NCI-H82 treated with DMSO at 0.1 percent for 48 hours (cell line): ENCODE measurements at regions not wholly inside any gene's neighbourhood (a gene's known extent, or its start where the extent isn't known, plus 50 kb on each side); places are given as distances from the start of the nearest gene placed in this dataset.

Experiments used
- DNase-seq: peaks from one replicate; lab custom pipeline; 2025; ENCODE audit not compliant: unreplicated experiment; lab: John Stamatoyannopoulos, UW

DNA sequence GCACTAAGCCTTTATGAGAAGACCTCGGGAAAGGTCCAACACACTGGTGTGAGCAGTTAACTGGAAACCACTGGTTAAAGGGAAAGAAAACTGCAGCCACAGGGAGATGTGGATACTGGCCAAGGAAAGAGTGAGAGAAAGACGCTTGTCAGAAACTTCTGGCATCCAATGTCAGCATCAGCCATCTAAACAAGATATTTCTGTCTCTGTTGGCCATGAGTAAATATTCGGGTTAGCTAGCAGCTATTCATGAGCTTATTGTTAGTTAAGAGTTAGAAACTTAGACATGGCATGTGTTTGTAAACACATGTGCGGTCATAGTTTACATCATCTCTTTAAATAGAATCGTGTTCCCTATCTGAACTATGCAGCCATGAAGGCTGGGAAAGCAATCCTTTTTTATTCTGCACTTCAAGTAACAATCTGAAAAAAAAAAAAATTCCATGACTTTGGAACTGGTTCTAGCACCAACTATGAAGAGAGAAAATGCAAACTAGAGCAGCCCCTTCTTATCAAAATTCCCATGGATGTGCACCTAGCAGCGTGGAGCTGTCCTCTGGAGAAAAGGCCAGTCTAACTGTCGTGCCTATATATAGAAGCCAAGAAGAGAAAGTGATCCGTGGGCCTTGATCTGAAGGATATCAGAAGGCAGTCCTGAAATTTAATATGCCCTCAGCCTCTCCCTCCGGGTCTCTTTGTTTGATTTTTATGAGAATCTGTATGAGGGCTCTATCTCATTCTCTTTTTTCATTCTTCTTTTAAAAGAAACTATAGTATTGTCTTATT is 84.0 kb upstream of the RFX8 start:
- DNase-seq, result no peak

DNA sequence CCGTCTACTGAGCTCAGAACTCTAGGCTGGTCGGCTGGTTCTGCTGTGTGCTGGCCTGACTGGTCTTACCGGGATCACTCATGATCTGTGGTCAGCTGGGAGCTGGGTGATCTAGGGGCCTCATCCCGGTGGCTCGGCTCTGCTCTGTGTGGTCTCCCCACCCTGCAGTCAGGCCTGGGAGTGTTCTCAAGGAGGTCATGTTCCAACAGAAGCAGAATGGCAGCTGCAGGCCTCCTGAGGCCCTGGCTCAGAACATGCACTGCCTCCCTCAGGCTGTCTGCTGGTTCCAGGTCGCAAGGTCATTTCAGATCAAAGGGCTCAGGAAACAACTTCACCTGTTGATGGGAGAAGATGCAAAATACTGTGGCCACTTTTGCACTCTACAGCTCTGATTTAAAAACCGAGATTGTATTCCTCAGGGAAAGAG is 81.1 kb upstream of the RFX8 start:
- no peak for DNase-seq

DNA sequence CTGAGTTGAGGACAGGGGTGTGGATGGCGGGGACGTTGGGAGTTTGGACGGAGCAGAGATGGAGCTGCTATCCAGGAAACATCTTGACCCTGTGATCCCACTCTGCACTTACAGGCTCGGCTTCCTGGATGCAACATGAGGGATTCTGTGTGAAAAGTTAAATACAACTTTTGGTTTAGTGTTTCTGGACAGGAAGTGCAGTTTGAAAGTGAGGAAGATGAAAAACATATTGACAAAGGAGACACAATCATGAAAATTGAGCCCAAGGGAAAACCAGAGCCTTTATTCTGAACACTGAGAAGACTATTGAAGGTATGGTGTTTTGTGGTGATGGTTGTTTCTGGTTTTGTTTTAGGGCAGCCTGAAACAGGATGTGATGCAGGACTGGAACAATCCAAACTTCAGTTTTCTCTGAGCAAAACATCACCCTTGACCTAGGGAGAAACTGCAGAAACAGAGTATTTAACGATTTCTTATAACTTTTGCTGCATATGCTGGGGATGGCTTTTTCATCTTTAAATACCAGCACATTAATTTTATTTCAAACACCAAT is 76.5 kb upstream of the RFX8 start:
- no peak for DNase-seq

DNA sequence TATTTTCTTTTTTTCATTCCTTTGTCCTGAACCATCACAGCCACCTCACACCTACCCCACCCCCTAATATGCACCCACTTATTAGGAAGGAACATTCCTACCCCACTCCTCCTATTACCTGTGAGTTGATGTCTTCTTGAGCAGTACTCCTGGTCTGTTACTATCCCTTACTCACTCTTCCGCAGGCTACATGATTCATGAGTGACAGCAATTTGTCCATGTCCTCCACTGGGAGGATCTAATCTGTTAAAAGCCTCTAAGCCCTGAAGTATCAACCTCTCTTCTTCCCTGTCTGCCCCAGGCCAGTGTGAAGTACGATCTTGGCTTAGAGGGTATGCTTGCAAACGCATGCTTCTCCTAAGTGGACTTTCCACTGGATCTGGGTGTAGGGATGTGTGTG is 75.6 kb upstream of the RFX8 start:
- DNase-seq, result no peak

DNA sequence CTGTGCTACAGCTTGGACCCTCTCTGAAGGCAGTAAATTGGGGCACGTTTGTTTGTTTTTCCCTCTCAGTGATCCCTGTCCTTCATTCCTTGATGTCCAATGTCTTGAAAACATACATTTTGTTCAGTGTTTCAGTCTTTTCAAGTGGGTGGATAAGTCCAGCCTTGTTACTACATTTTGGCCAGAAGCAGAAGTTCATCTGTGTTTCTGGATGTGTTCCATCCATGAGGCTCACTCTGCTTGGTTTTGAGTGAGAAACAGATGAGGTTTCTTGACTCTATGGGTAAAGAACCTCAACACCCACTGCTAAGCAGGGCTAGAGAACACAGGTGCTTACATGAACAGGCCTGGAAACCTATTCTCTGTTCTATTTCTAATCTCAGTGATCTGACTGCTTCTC is 74.5 kb upstream of the RFX8 start:
- DNase-seq, result no peak

DNA sequence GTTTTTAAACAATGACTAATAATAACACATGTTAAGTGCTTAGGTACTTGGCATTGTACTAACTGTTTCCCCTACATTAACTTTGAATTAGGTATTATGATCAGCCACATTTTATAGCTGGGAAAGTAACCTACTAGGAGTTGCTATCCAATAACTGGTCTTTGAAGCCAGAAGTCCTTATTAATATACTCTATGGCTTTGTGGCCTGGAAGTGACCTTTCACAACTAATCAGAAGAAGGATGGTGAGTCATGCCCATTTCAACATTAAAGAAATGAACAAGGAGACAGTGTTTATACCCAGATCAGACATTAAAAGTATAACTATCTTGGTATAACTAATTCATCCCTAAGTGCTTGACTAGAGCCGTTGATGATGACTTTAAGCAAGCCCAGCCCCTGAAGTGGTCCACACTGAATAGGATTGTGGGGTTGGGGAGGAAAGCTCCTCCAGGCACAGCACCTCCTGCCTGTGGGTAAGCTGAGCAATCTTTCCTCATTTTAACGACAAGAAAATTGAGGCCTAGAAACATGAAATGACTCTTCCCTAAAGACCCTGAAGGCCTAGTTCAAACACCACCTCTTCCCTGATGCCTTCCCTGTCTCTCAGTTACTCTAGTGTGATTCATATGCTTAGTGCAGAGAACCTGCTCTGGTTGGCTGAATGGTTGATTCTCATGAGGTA is 71.6 kb upstream of the RFX8 start:
- DNase-seq, result no peak

DNA sequence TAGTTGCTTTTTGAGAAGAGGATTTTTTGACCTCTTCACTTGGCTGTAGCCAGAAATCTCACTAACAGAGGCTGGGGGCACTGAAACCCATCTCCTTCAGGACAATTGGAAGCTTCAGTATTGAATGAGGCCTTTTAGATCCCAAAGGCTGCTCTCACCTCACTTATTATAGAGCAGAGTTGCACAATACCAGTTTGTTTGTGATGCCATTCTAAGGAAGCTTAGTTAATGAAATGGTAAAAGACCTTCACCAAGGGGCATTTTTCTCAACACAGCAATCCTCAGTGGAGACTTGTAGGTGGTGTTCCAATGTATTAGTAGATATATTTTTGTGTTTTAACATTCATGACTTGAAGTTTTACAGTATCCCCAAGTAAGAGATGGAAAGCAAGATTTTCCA is 71.0 kb upstream of the RFX8 start:
- DNase-seq, result no peak

DNA sequence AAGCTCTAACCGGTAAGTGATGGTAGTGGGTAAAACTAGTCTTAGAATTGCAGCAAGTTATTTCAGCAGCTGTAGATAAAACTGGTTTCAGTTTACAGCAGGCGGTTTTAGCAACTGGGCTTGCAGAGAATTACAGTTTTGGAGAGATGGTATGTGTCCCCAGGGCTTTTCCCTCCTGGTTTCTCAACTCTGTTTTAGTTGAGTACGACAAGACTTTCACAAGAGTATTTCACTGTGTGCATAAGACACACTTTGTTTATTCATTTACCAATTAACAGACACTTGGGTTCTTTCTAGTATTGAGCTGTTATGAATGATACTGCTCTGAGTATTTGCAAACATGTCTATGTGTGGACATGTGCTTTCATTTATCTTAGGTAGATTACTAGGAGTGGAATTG is 65.6 kb upstream of the RFX8 start:
- DNase-seq, result no peak

DNA sequence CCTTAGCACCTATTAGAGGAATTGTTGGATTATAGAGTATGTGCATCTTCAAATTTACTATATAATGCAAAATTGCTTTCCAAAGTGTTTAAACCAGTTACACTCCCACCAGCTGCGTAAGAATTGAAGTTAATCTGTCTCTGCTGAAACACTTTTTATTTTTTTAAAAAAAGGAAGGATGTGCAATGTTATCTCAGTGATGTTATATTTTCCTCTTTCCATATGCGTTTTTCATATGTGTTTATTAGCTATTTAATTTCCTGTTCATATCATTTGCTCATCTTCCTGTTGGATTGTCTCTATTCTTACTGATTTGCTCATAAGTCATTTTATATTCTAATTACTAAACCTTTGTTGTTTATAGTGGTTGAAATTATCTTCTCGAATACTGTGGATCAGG is 63.2 kb upstream of the RFX8 start:
- DNase-seq, result no peak

DNA sequence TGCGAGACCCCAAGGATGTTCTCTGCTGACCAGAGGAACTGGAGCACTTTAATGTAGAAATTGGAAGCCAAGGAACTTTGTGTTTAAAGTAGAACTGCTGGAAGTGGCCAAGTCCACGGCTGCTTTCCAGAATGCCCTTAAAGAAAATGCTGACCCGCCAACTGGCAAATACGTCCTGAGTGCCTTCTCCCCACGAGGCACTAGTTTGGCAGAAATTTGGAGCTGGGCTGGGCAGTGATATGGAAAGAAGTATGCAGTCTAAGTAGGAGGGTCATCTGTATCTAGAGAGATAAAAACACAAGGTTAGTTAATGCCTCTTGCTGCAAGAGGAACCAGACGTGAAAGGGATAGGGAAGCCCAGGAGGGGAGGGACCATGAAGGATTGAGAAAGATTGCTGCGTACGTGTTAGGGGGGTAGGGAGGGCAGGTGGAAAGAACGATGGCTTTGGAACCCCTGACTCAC is 59.3 kb upstream of the RFX8 start:
- DNase-seq, result no peak

DNA sequence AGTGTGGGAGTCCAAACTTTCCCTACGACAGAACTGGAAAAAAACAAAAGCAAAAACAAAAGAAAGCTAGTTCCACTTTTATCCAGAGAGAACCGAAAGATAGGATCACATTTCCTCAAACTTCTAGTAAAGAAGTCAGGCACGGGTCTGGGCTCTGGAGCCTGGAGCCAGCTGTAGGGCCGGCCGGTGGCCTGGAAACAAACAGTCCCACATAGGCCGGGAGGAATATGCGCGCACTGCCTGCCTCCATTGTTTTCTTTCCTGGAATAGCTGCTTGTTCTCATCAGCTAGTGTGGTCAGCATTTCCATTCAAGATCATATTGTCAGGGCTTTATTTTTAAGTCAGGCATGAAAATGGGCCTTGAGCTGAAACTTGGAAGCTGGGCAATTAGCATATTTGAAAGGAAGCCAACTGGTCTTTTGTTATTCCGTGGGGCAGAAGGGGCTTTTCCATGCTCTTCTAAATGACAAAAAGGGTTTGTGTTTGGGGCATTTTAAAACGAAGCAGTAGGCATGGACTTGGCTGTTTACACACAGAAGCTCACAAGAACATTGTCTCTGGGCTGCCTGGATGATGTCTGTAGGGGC is 58.7 kb upstream of the RFX8 start:
- no peak for DNase-seq

DNA sequence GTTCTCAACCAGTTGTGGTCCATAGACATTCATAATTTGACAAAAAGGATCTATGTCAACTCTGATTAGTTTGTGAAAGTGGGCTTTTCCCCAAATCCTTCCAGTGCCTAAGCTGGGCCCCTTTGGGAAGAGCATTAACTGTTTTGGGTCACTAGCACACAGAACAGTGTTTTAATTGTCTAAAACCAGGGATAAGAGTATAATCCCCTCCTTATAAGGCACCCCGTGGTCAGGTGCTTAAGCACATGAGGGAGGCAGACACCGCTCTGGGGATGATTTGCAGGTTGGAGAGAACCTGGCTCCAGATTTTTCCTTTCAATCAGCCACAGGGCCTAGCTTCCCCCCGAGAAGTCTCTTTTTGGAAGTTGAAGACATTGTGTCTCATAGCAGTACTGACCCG is 53.6 kb upstream of the RFX8 start:
- DNase-seq, result peak; percentile 16

DNA sequence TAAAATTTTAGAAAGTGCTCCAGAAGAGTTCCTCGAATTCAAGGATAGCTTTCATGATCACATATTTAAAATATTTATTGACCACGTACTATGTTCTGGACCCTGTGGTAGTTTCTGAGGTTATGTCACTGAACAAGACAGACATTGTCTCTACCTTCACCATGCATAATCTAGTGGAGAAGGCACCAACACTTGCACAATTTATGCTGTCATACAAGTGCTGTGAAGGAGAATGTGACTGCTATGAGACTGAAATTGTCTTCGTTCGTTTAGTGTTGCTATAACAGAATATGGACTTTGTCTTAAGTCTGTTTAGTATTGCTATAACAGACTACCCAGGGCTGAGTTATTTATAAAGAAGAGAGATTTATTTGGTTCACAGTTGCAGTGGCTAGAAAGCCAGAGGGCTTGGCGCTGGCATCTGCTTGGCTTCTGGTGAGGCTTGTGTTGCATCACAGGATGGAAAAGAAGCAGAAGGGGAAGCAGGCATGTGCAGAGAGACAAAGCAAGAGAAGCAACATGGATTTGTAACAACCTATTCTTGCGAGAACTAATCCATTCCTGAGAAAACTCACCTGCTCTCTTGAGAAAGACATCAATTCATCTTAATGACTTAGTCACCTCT is 50.0 kb upstream of the RFX8 start:
- DNase-seq, result no peak
